Activated CD4-positive, alpha-beta T cell treated with anti-CD3 and anti-CD28 coated beads for 36 hours (primary cell): ENCODE measurements at regions not wholly inside any gene's neighbourhood (a gene's known extent, or its start where the extent isn't known, plus 50 kb on each side); places are given as distances from the start of the nearest gene placed in this dataset.

Source experiments
- ATAC-seq: fragments of 200-7000 bp; cut with Tn5 transposase; one replicate; pipeline ENCODE4 v1.10.0; 2021; ENCODE audit warnings: mild to moderate bottlenecking, moderate library complexity
- CTCF ChIA-PET: fragments of 350-600 bp; sonication (Branson Sonifier 250); formaldehyde crosslinking; loops from one replicate; lab custom pipeline; 2021; ENCODE audit warnings: antibody characterized with exemption; lab: Charles Lee
- POLR2A ChIA-PET: fragments of 350-600 bp; sonication (Branson Sonifier 250); formaldehyde crosslinking; loops from one replicate; lab custom pipeline; 2021; ENCODE audit warnings: antibody characterized with exemption, inconsistent platforms; lab: Charles Lee
- DNase-seq: peaks from one replicate; pipeline ENCODE4 v3.0.0-alpha.2; 2020
- H3K27ac Mint-ChIP-seq: one replicate; pipeline ENCODE4 v1.8.0; 2021; ENCODE audit warnings: mixed read lengths
- H3K27me3 Mint-ChIP-seq: one replicate; pipeline ENCODE4 v1.8.0; 2021; ENCODE audit warnings: mixed read lengths
- H3K36me3 Mint-ChIP-seq: one replicate; pipeline ENCODE4 v1.8.0; 2021; ENCODE audit warnings: low read depth, mixed read lengths
- H3K4me1 Mint-ChIP-seq: one replicate; pipeline ENCODE4 v1.8.0; 2021; ENCODE audit warnings: mixed read lengths
- H3K4me3 Mint-ChIP-seq: one replicate; pipeline ENCODE4 v1.8.0; 2021; ENCODE audit warnings: mild to moderate bottlenecking, moderate library complexity, mixed read lengths
- H3K9me3 Mint-ChIP-seq: one replicate; pipeline ENCODE4 v1.8.0; 2021; ENCODE audit warnings: low read depth, mixed read lengths
- intact Hi-C, 2 experiments: fragments of 100-400 bp; cut with DNase I in 1 of 2; cut with micrococcal nuclease in 1 of 2; formaldehyde crosslinking; loops; one replicate each; pipeline versions ENCODE4 v1.14.2 to v1.15.1; 2022 to 2024; cut with DNase I, micrococcal nuclease

GRCh38 chr6:66854014-66854413 is 1147.0 kb upstream of the EYS start:
- Mint-ChIP-seq H3K36me3 (no peaks in the 10 kb centered on the region), H3K4me3 (no peak overlapping the region), H3K27me3 (no peaks in the 10 kb centered on the region), H3K27ac (no peak overlapping the region), H3K4me1 (no peaks in the 10 kb centered on the region), H3K9me3 (peaks cover 13% of the 10 kb centered on the region)
- DNase-seq (no peak), ATAC-seq (no peak)
- intact Hi-C loops = no loop called here
- POLR2A ChIA-PET = no interaction called here
- CTCF ChIA-PET = interaction anchor here (0.6 kb wide), 1 partner anchor 1702 kb away, joined by 3 read pairs; no protein-coding TSS in a partner anchor

GRCh38 chr6:66851930-66852329 is 1144.9 kb upstream of the EYS start:
- Mint-ChIP-seq H3K36me3 (no peaks in the 10 kb centered on the region), H3K9me3 (peaks cover 11% of the 10 kb centered on the region), H3K27ac (no peak overlapping the region), H3K4me3 (no peak overlapping the region), H3K4me1 (no peaks in the 10 kb centered on the region), H3K27me3 (no peaks in the 10 kb centered on the region)
- intact Hi-C loops = no loop called here
- POLR2A ChIA-PET = no interaction called here
- ATAC-seq (no peak), DNase-seq (no peak)
- CTCF ChIA-PET = no interaction called here

- DNase-seq (no peak), ATAC-seq (no peak)
- H3K27ac Mint-ChIP-seq = no peak overlapping the region
- intact Hi-C loops = no loop called here
- H3K36me3 Mint-ChIP-seq = no peaks in the 10 kb centered on the region
- H3K27me3 Mint-ChIP-seq = no peaks in the 10 kb centered on the region
- no peak overlapping the region for H3K4me3 Mint-ChIP-seq
- H3K9me3 Mint-ChIP-seq = peaks cover 12% of the 10 kb centered on the region
- no peaks in the 10 kb centered on the region for H3K4me1 Mint-ChIP-seq
- POLR2A ChIA-PET = no interaction called here
- CTCF ChIA-PET = interaction anchor here (1.0 kb wide), 1 partner anchor 11 kb away, joined by 4 read pairs; no protein-coding TSS in a partner anchor
Observed at GRCh38 chr6:66849843-66850242, 1142.8 kb upstream of the EYS start.

GRCh38 chr6:66848244-66848953 is 1141.4 kb upstream of the EYS start:
- ChIA-PET POLR2A (no interaction called here), CTCF (no interaction called here)
- Mint-ChIP-seq H3K4me3 (no peak overlapping the region), H3K27me3 (no peaks in the 10 kb centered on the region), H3K9me3 (peaks cover 12% of the 10 kb centered on the region), H3K4me1 (no peaks in the 10 kb centered on the region), H3K27ac (no peak overlapping the region), H3K36me3 (no peaks in the 10 kb centered on the region)
- no peak for DNase-seq
- ATAC-seq = no peak
- intact Hi-C loops = no loop called here

- no peak overlapping the region for H3K4me3 Mint-ChIP-seq
Observed at GRCh38 chr6:66838764-66839163, 1131.7 kb upstream of the EYS start.

GRCh38 chr6:66825539-66825938 is 1118.5 kb upstream of the EYS start:
- DNase-seq (no peak), ATAC-seq (no peak)
- intact Hi-C loops = no loop called here
- Mint-ChIP-seq H3K9me3 (peaks cover 10% of the 10 kb centered on the region), H3K4me3 (no peak overlapping the region), H3K36me3 (no peaks in the 10 kb centered on the region), H3K4me1 (no peaks in the 10 kb centered on the region), H3K27me3 (no peaks in the 10 kb centered on the region), H3K27ac (no peak overlapping the region)
- ChIA-PET POLR2A (no interaction called here), CTCF (no interaction called here)

More at GRCh38 chr6:66838764-66839163, 1131.7 kb upstream of the EYS start:
- POLR2A ChIA-PET = no interaction called here
- ATAC-seq (no peak), DNase-seq (no peak)
- Mint-ChIP-seq H3K27me3 (no peaks in the 10 kb centered on the region), H3K27ac (no peak overlapping the region), H3K36me3 (no peaks in the 10 kb centered on the region), H3K9me3 (peaks cover 17% of the 10 kb centered on the region), H3K4me1 (no peaks in the 10 kb centered on the region)
- intact Hi-C loops = no loop called here
- CTCF ChIA-PET = interaction anchor here (1.1 kb wide), 1 partner anchor 11 kb away, joined by 4 read pairs; no protein-coding TSS in a partner anchor

GRCh38 chr6:66814156-66814555 is 1107.1 kb upstream of the EYS start:
- intact Hi-C loops = no loop called here
- CTCF ChIA-PET = interaction anchor here (0.5 kb wide), 1 partner anchor 802 kb away, joined by 3 read pairs; no protein-coding TSS in a partner anchor

GRCh38 chr6:66808771-66809170 is 1101.7 kb upstream of the EYS start:
- H3K27me3 Mint-ChIP-seq = no peaks in the 10 kb centered on the region
- no peak overlapping the region for H3K4me3 Mint-ChIP-seq
- DNase-seq (no peak), ATAC-seq (no peak)
- peaks cover 5% of the 10 kb centered on the region for H3K9me3 Mint-ChIP-seq
- H3K27ac Mint-ChIP-seq = no peak overlapping the region
- no peaks in the 10 kb centered on the region for H3K4me1 Mint-ChIP-seq
- CTCF ChIA-PET = no interaction called here
- POLR2A ChIA-PET = no interaction called here
- intact Hi-C loops = no loop called here
- H3K36me3 Mint-ChIP-seq = no peaks in the 10 kb centered on the region

More at GRCh38 chr6:66814156-66814555, 1107.1 kb upstream of the EYS start:
- no peak overlapping the region for H3K4me3 Mint-ChIP-seq
- no peaks in the 10 kb centered on the region for H3K27me3 Mint-ChIP-seq
- no peak for DNase-seq
- H3K9me3 Mint-ChIP-seq = peaks cover 3% of the 10 kb centered on the region
- H3K4me1 Mint-ChIP-seq = no peaks in the 10 kb centered on the region
- ATAC-seq = no peak
- H3K36me3 Mint-ChIP-seq = no peaks in the 10 kb centered on the region
- no peak overlapping the region for H3K27ac Mint-ChIP-seq
- POLR2A ChIA-PET = no interaction called here

GRCh38 chr6:66796987-66797386 is 1090.0 kb upstream of the EYS start:
- H3K4me1 Mint-ChIP-seq = no peaks in the 10 kb centered on the region
- H3K9me3 Mint-ChIP-seq = peaks cover 7% of the 10 kb centered on the region
- ATAC-seq = no peak
- H3K27ac Mint-ChIP-seq = no peak overlapping the region
- no peaks in the 10 kb centered on the region for H3K27me3 Mint-ChIP-seq
- no peak overlapping the region for H3K4me3 Mint-ChIP-seq
- ChIA-PET CTCF (no interaction called here), POLR2A (no interaction called here)
- no peaks in the 10 kb centered on the region for H3K36me3 Mint-ChIP-seq
- intact Hi-C loops = no loop called here
- DNase-seq = no peak

GRCh38 chr6:66788579-66788978 is 1081.6 kb upstream of the EYS start:
- H3K4me3 Mint-ChIP-seq = no peak overlapping the region
- no peaks in the 10 kb centered on the region for H3K36me3 Mint-ChIP-seq
- ChIA-PET POLR2A (no interaction called here), CTCF (no interaction called here)
- intact Hi-C loops = no loop called here
- H3K4me1 Mint-ChIP-seq = no peaks in the 10 kb centered on the region
- H3K9me3 Mint-ChIP-seq = peaks cover 4% of the 10 kb centered on the region
- ATAC-seq (no peak), DNase-seq (no peak)
- H3K27me3 Mint-ChIP-seq = no peaks in the 10 kb centered on the region
- H3K27ac Mint-ChIP-seq = no peak overlapping the region

GRCh38 chr6:66772800-66773199 is 1065.8 kb upstream of the EYS start:
- H3K4me3 Mint-ChIP-seq = no peak overlapping the region
- no peaks in the 10 kb centered on the region for H3K4me1 Mint-ChIP-seq
- ATAC-seq (no peak), DNase-seq (no peak)
- no peak overlapping the region for H3K27ac Mint-ChIP-seq
- H3K36me3 Mint-ChIP-seq = no peaks in the 10 kb centered on the region
- intact Hi-C loops = no loop called here
- H3K9me3 Mint-ChIP-seq = peaks cover 21% of the 10 kb centered on the region
- ChIA-PET CTCF (no interaction called here), POLR2A (no interaction called here)
- H3K27me3 Mint-ChIP-seq = no peaks in the 10 kb centered on the region

GRCh38 chr6:66771626-66772025 is 1064.6 kb upstream of the EYS start:
- Mint-ChIP-seq H3K9me3 (peaks cover 19% of the 10 kb centered on the region), H3K27ac (no peak overlapping the region), H3K4me1 (no peaks in the 10 kb centered on the region), H3K27me3 (no peaks in the 10 kb centered on the region), H3K4me3 (no peak overlapping the region), H3K36me3 (no peaks in the 10 kb centered on the region)
- ATAC-seq = no peak
- DNase-seq = no peak
- ChIA-PET POLR2A (no interaction called here), CTCF (interaction anchor here (0.5 to 0.8 kb wide), 2 partner anchors 9 to 48 kb away, joined by 3 to 4 read pairs; no protein-coding TSS in a partner anchor)
- intact Hi-C loops = no loop called here
